ENCODE measurements at regions not wholly inside any gene's neighbourhood (a gene's known extent, or its start where the extent isn't known, plus 50 kb on each side); places are given as distances from the start of the nearest gene placed in this dataset.

DNA sequence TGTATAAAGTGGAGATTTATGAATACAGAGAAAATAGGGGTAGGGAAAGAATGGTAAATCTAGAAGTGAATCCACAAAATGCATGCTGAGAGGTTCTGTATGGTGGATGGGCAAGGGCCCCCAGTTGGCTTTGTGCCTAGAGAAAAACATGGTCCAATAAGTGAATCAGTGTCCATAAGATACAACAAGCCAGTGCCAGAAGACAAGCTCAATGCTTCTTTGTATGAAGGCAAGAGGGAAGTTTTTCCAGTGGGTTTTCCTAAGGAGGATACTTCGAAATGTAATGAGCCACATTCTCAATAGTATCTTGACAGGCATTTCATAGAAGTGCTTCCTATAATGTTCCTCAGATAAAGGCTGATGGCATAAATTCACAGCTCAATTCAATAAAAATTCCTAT is 169.4 kb upstream of the HMCN1 start:
- Histone ChIP-seq H3K27ac (replicated peaks) (no peak overlapping the region), H3K4me3 (replicated peaks; ENCODE audit: insufficient read depth, low read length) (no peak overlapping the region), H3K27me3 (ENCODE audit: insufficient read depth, poor library complexity, severe bottlenecking) (no peaks in the 10 kb centered on the region)
- no peak for TF ChIP-seq CTCF (IDR thresholded peaks at IDR 0.05; ENCODE audit: insufficient read depth, low read length)
- DNase-seq (ENCODE audit: low read depth in 1 of 2, low spot score in 1 of 2): no peak

GRCh38 chr1:185562461-185563359 is 171.5 kb upstream of the HMCN1 start:
- TF ChIP-seq GABPA (IDR thresholded peaks at IDR 0.05; ENCODE audit: low read depth) (no peak), REST (IDR thresholded peaks at IDR 0.05; ENCODE audit: insufficient replicate concordance, low read depth) (no peak), POLR2AphosphoS5 (IDR thresholded peaks at IDR 0.05; ENCODE audit: low read depth) (no peak), SPI1 (IDR thresholded peaks at IDR 0.05; ENCODE audit: borderline replicate concordance, low read depth) (no peak), CTCF (IDR thresholded peaks at IDR 0.05; ENCODE audit: insufficient read depth, low read length) (no peak)

GRCh38 chr1:185561629-185562028 is 172.6 kb upstream of the HMCN1 start:
- no peak overlapping the region for H3K27ac ChIP-seq (replicated peaks)
- no peaks in the 10 kb centered on the region for H3K27me3 ChIP-seq (ENCODE audit: insufficient read depth, poor library complexity, severe bottlenecking)
- no peak overlapping the region for H3K4me3 ChIP-seq (replicated peaks; ENCODE audit: insufficient read depth, low read length)
- TF ChIP-seq SPI1 (IDR thresholded peaks at IDR 0.05; ENCODE audit: borderline replicate concordance, low read depth) (no peak), REST (IDR thresholded peaks at IDR 0.05; ENCODE audit: insufficient replicate concordance, low read depth) (no peak), POLR2AphosphoS5 (IDR thresholded peaks at IDR 0.05; ENCODE audit: low read depth) (no peak), GABPA (IDR thresholded peaks at IDR 0.05; ENCODE audit: low read depth) (no peak), CTCF (IDR thresholded peaks at IDR 0.05; ENCODE audit: insufficient read depth, low read length) (no peak)
- no peak for DNase-seq (ENCODE audit: low read depth in 1 of 2, low spot score in 1 of 2)

More at GRCh38 chr1:185562461-185563359, 171.5 kb upstream of the HMCN1 start:
- H3K27me3 ChIP-seq (ENCODE audit: insufficient read depth, poor library complexity, severe bottlenecking): no peaks in the 10 kb centered on the region
- H3K27ac ChIP-seq (replicated peaks): no peak overlapping the region
- H3K4me3 ChIP-seq (replicated peaks; ENCODE audit: insufficient read depth, low read length): no peak overlapping the region
- DNase-seq (ENCODE audit: low read depth in 1 of 2, low spot score in 1 of 2): no peak

Measured in HL-60 (cell line).